Esophagus muscularis mucosa (tissue), 4 donors: ENCODE measurements at regions not wholly inside any gene's neighbourhood (a gene's known extent, or its start where the extent isn't known, plus 50 kb on each side); places are given as distances from the start of the nearest gene placed in this dataset.

Source experiments
- CTCF ChIP-seq, 3 experiments: fragments of 200-600 bp in 2 of 3; fragments of 450-650 bp in 1 of 3; sonication (generic) in 2 of 3; IDR thresholded peaks; one replicate each; pipeline ENCODE4 v1.5.1; 2017 to 2019; ENCODE audit warnings: antibody characterized with exemption in 3 of 3, mild to moderate bottlenecking in 2 of 3, moderate library complexity in 1 of 3
- EP300 ChIP-seq: sonication (generic); formaldehyde crosslinking; IDR thresholded peaks from one replicate; pipeline ENCODE4 v1.6.1; 2017; ENCODE audit warnings: antibody characterized with exemption
- POLR2A ChIP-seq: fragments of 450-650 bp; IDR thresholded peaks from one replicate; pipeline ENCODE4 v1.6.1; 2017; ENCODE audit warnings: antibody characterized with exemption, moderate library complexity, mild to moderate bottlenecking, low read depth

- no peak for TF ChIP-seq EP300
- no peak for TF ChIP-seq POLR2A
- TF ChIP-seq CTCF (IDR thresholded peaks at IDR 0.05): no peak
Measured at GRCh38 chr5:165559645-165560044, 2054.2 kb downstream of the MAT2B start.
